IPS-15b (cell line): ENCODE measurements at regions not wholly inside any gene's neighbourhood (a gene's known extent, or its start where the extent isn't known, plus 50 kb on each side); places are given as distances from the start of the nearest gene placed in this dataset.
"Not testable (repeated sequence)": the region's sequence is repeated elsewhere in the genome, so short reads cannot be mapped to it uniquely, and the experiment has no call there.

Source experiments
- H3K27me3 ChIP-seq: one replicate; pipeline ENCODE4 v1.6.1; 2013; ENCODE audit warnings: low read length; ENCODE audit not compliant: control insufficient read depth, insufficient read depth
- H3K36me3 ChIP-seq: one replicate; pipeline ENCODE4 v1.6.1; 2013; ENCODE audit warnings: low read length; ENCODE audit not compliant: control insufficient read depth, insufficient read depth
- H3K4me1 ChIP-seq: one replicate; pipeline ENCODE4 v1.6.1; 2013; ENCODE audit warnings: mild to moderate bottlenecking, low read length; ENCODE audit not compliant: control insufficient read depth, insufficient read depth
- H3K4me3 ChIP-seq: one replicate; pipeline ENCODE4 v1.5.1; 2013; ENCODE audit warnings: low read depth, low read length
- H3K9ac ChIP-seq: one replicate; pipeline ENCODE4 v1.6.1; 2013; ENCODE audit warnings: low read depth, mild to moderate bottlenecking, low read length
- H3K9me3 ChIP-seq: one replicate; pipeline ENCODE4 v1.6.1; 2013; ENCODE audit warnings: mild to moderate bottlenecking, low read length; ENCODE audit not compliant: control insufficient read depth, insufficient read depth

GRCh38 chr21:33967086-33967571 is 51.5 kb upstream of the ATP5PO start:
- Histone ChIP-seq H3K27me3 (no peaks in the 10 kb centered on the region), H3K9me3 (no peaks in the 10 kb centered on the region), H3K4me3 (no peak overlapping the region), H3K36me3 (no peaks in the 10 kb centered on the region), H3K9ac (no peak overlapping the region), H3K4me1 (peaks cover 11% of the 10 kb centered on the region)

- Histone ChIP-seq H3K4me3 (no peak overlapping the region), H3K9ac (no peak overlapping the region), H3K9me3 (no peaks in the 10 kb centered on the region), H3K36me3 (no peaks in the 10 kb centered on the region), H3K27me3 (no peaks in the 10 kb centered on the region), H3K4me1 (peaks cover 5% of the 10 kb centered on the region)
Measured at GRCh38 chr21:33966324-33966949, 50.8 kb upstream of the ATP5PO start.

GRCh38 chr21:33965662-33966061 is 50.1 kb upstream of the ATP5PO start:
- not testable (repeated sequence) for H3K36me3 ChIP-seq, H3K9me3 ChIP-seq, H3K27me3 ChIP-seq, H3K9ac ChIP-seq, H3K4me1 ChIP-seq, H3K4me3 ChIP-seq
